EH (cell line): ENCODE measurements at regions not wholly inside any gene's neighbourhood (a gene's known extent, or its start where the extent isn't known, plus 50 kb on each side); places are given as distances from the start of the nearest gene placed in this dataset.

Experiments used
- DNase-seq: peaks from one replicate; pipeline ENCODE4 v3.0.0-alpha.2; 2015; ENCODE audit warnings: low read depth

DNA sequence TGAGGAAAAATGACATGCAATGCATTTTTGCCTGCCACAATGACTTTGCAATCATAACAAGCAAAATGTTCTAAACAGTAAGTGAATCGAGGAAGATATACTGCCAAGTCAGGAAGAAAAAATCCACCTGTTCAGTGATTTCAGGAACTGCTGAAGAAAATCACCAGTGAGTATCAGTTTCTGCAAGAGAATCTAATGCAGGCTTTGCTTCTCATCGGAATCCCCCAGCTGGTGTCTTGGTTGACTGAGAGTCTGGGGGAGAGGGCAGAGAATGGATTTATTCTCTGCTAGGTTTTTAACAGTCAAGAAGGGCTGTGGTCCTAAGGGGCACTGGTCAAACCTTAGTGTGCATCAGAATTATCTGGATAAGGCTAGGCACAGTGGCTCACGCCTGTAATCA, 363.4 kb downstream of the CDH26 start:
- no peak for DNase-seq

DNA sequence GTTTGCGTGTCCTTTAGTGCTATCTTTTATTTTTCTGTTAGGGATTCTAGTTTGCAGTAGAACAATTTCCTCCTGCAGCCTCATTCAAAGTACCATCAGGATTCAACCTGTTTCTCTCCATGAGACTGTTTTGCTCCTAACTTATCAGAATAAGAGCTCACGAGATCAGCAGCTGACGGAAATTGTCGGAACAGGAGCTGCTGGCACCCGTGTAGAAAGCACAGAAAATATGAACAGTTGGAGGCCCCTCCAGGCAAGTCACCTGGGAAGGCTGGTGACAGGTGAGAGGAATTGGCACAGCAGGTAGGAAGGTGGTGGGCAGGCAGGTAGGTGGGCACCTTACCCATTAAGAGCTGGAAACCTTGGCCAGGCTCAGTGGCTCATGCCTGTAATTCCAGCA, 368.6 kb downstream of the CDH26 start:
- DNase-seq = no peak

DNA sequence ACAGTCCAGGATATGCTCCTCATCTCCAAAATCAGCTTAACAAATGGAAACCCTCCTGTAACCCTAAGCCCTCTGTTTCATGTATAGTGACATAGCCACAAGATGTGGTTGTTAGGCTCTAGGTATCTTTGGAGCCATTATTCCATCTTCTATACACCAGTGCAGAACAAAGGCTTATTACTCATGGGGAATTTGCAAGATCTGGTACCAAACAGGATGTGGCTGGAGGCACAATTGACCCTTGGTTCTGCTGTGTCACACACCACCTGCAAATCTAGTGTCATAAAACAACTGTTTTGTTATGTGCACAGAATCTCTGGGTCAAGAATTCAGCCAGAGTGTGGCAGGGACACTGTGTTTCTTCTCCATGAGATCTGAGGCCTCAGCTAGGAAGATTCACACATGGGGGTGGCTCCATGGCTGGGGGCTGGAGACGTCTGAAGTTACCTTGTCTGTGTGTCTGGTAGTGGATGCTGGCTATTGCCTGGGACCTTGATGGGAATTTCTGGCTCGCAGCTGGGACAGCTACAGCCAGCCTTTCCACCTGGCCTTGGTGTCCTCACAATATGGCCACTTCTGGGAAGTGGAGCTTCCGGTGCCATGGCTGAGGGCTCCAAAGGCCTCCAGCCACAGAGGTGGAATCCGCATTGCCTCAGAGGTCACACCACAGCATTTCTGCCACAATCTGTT, 369.9 kb downstream of the CDH26 start:
- no peak for DNase-seq

GRCh38 chr20:60330461-60330860, 372.2 kb downstream of the CDH26 start:
- no peak for DNase-seq

- no peak for DNase-seq
Observed at GRCh38 chr20:60331688-60332300, 373.6 kb downstream of the CDH26 start.

DNA sequence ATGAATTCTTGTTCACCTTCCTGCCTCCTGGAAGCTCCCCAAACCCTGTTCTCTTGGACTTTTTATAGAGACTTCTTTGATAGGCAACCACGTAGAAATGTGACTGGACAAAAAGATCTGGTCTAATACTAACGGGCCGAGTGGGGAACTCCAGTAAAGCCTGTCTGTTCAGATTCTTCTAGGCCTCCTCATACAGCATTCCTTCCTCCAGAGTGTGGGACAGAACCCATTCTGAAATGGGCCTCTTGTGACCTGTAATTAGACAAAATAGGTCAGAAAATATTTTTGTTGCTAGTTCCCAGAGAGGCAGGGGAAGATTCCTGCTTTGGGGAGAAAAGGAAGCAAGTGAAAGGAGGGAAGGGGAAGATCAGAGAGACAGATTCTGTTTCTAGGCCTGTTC, 374.3 kb downstream of the CDH26 start:
- no peak for DNase-seq

DNA sequence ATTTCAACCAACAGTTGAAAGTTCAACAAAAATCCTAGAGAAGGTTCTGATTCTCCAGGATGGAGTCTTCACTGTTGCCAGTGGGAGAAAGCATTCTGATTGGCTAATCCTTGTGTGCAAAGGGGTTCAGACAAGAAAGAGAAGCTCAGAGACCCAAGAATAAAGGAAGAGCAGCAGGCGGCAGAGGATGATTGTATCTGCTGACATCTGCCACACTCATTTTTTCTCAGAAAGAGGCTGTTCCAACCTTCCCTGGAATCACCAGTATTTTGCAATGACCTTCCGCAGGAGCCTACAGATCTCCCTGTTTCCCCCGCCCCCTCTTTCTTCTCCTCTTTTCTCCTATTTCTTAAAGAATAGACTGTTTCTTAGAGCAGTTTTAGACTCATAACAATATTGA, 376.7 kb downstream of the CDH26 start:
- DNase-seq = no peak

DNA sequence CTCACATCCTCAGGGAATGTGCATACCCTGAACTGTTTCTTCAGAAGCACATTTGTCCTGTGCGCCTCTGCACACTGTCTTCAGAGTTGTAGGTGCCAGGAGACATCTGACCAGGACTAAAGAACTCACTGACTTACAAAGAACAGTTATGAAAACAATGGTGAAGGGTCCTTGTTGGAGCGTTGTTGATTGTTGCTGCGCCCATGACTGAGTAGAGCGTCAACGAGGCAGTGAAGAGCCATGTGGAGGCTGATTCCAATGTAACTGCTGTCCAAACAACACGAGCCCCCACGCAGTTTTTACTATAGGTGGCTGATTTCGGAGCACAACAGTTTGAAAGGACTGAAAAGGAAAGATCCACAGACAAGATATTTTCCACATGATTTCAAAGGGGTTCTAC, 380.3 kb downstream of the CDH26 start:
- no peak for DNase-seq

DNA sequence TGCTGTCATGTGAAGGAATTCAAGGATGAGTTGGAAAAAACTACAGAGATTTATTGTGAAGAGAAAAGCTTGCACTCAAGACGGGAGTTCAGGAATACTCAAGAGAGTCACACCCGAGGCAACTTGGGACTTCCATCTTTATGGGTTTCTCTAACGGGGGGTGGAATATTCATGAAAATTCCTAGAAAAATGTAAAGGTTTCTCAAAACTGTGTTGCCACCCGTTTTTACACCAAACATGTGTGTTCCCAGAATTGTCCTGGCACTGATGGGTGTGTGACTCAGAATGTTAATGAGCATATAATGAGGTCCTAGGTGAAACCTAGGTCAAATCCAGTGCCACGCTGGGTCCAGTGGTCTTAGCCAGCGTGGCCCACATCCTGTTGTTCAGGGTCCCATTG, 381.5 kb downstream of the CDH26 start:
- no peak for DNase-seq

DNA sequence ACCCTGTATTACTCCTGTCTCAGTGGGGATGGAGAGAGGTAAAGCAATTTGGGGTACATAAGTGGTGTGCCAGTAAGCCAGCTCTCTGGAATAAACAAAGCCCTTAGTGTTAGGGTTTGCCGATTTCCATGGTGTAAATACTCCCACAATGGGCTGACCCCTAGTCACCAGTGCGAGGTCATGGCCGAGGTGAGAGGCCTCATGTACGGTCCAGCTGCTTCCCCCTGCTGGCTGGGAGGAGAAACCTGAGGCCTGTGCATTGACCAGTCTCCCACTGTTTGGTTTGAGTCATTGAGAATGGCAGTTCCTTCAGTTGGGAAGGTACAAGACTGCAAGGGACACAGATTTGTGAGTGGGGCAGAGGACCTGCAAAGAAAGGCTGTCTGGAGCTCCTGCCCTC, 382.0 kb downstream of the CDH26 start:
- DNase-seq = no peak

DNA sequence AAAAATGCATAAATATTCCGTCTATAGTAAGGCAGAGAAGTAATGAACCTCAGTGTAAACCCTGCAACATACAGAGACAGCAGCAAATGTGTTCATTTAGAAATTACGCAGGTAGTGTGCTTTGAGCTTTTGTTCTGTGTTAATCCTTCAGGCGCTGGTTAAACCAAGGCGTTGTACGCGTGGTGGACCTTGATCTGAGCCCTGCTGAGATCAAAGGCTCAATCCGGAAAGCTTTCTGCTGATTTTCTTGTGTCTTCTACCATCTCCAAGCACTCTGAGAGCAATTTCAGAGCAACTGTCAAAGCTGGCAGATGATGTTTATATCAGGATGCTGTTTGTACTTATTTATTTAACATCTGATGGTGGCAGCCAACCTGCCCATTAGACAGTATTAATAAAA, 382.8 kb downstream of the CDH26 start:
- no peak for DNase-seq

DNA sequence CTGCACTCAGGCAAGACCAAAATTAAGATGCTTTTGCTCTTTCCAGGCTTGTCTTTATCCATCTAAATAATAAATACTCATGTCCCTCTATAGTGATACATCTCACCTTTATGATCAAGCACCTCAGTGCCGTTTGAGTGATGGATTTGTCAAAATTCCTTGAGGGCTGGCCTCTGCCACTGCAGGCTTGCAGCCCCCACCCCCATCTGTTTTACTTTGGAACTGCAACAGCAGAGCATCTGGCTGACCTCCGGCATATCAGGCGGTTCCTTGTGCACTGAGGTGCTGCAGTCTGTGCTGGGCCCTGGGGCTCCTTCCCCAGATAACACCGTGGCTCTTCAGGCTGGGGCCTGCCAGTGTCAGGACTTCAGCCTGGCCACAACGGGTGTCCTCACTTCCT, 386.9 kb downstream of the CDH26 start:
- DNase-seq = no peak

DNA sequence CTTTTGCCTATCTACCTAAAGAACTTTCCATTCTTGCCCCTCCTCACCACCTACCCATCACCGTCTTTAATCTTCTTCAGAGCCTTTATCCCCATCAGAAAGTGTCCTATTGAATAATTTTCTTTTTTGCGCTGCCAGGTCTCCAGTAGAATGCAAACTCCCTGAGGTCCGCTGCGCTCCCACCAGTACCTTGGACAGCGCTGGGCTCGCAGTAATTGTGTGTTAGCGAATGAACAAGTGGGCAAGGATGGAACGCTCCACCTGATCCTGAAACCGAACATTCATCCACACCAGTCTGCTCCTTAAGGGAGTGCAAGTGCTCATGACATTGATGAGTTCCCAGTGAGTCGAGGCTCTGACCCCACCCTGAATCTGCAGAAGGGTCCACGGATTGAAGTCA, 391.2 kb downstream of the CDH26 start:
- no peak for DNase-seq

DNA sequence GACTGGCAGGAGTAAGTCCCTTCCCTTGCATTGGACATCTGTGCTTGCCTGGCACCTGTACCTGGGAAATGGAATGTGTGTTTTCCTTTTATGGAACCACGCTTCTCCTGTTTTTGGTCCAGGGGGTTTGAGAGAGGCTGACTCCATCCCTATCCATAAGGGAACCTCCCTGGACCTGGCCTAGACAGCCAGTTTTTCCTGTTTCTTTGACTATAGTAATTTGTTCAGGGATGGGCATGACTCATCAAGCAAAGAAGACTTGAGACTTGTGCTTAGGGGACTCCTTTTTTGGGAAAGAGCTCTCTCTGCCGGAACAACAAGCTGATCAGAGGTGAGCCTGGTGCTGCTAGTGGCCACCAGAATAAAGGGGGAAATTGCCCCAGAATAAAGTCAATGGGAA, 393.8 kb downstream of the CDH26 start:
- DNase-seq = no peak

DNA sequence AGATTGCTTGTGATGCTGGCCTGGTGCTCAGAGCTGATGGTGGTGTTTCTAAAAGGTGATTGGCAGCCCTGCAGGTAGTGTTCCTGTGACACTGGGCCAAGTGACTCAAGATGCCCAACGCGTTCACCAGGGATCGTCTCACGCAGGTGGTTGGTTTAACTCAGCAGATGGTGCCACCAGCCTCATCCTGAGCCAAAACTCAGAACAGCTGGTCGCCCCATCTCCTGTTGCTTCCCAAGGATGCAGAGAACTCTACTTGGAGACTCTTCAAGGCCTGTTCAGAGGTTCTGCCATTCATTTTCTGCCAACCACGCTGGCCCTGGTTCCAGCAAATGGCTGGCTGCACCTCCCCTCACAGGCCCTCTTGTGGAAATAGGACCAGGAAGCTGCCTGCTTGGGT, 394.4 kb downstream of the CDH26 start:
- DNase-seq = no peak

DNA sequence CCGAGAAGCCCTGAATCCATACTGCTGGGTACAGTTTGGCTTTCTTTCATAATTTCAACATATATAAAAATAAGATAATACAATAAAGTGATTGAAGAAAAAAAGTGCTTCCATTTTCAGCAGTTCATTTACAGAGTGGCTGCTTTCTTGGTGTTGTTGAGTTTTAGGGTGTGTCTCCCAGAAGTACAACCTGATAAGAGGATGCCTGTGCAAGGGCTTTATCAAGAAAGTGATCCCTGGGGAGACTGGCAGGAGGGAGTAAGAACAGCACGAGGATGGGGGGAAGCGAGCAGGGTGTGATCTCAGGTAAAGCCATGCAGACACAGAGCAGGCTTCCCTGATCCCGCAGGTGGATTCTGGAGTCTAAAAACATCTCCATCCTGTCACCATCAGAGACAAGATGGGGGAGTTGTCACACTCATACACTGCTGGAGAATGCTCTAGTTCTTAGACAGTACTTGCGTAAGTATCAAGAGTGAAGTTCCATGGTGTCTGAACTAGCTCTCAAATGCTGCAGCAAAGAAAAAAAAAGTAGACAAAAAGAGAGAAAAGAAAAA, 395.9 kb downstream of the CDH26 start:
- no peak for DNase-seq

DNA sequence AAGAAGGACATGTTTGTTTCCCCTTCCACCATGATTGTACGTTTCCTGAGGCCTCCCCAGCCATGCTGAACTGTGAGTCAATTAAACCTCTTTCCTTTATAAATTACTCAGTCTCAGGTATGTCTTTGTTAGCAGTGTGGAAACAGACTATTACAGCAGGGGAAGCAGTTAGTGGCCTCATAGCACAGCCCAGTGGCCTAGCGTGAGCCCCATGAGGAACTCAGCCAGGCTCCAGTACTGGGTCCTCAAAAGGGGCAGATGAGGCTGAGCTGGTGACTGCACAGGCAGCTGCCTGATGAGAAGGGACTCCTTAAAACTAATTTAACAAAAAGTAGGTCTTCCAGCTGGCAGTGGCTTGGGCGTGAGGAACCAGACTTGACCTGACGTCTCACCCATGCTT, 399.9 kb downstream of the CDH26 start:
- no peak for DNase-seq

- DNase-seq = no peak
Observed at GRCh38 chr20:60359010-60359409, 400.8 kb downstream of the CDH26 start.

DNA sequence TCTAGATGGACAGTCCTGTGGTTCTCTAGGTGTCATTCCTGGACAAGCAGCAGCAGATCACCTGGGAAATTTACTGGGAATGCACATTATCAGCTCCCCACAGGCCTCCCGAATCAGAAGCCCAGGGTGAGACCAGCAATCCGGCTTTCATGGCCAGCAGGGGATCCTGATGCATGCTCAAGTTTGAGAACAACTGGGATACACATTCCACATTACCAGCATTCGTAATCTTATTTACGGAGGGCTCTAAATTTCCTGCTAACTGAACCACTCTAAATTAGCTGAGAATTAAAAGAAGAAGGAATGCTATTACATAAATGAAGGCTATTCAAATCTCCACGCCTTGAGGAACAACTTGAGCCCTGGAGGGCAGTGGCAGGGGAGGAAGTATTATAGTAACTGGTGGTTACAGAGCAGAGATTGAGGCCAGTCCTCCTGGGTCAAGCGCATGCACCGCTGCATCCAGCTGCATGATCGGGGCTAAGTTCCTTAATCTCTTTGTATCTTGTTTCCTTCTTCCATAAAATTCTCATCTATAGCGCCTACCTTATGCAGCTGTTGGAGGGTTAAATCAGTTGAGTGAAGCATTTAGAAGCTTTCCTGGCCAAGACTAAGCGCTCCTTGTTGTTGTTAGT, 403.7 kb downstream of the CDH26 start:
- no peak for DNase-seq

GRCh38 chr20:60362531-60362930, 404.3 kb downstream of the CDH26 start:
- no peak for DNase-seq

GRCh38 chr20:60363698-60364097, 405.5 kb downstream of the CDH26 start:
- no peak for DNase-seq

DNA sequence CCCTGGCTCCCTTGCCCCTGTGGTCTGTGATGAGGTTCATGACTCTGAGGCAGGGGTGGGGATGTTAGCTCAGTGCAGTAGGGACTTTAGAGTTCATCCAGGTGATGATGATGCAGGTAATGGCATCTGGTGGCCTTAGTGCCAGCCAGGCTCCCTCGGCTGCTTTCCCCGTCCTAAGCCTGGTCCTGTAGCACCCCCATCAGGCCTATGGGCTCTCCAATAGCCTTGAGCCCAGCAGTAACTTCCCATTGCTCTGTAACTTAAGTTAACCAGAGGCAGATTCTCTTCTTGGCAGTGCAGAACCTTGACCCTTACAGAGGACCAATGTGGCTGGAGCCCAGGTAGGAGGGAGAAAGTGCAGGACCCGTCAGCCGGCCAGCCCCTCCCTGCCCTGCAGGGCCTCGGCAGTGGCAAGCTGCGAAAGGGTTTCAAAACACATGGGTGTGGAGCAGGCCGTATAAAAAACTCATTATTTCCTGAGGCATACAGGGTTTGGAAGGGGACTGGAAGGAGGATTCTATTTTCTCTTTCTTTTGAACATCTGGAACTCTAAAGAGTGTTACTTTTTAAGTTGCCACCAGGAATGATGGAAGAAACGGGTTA, 406.9 kb downstream of the CDH26 start:
- DNase-seq = no peak

DNA sequence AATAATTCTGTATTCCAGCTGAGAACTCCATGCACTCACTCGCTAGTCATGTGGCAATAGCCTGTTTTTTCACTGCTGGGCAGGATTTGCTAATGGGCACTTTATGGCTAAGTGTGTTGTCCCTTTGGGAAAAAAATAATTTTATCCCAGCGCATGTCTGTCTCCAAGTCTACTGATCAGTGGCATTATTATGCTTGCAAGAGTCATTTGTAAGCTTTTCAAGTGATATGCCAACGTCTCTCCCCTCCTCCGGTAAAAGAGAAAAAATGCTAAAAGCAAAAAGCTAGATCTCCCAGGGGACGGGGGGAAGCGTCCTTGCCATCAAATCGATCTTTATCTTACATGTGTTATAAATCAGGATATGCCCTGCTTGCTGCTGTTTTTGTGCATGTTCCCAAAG, 407.7 kb downstream of the CDH26 start:
- DNase-seq = no peak
